HepG2 (cell line): ENCODE measurements at regions not wholly inside any gene's neighbourhood (a gene's known extent, or its start where the extent isn't known, plus 50 kb on each side); places are given as distances from the start of the nearest gene placed in this dataset.

ENCODE experiments used
- BHLHE40 ChIP-seq: IDR thresholded peaks from 2 replicates; pipeline ENCODE4 v1.6.1; 2011; ENCODE audit warnings: low read length, improper control_type of control experiment
- MAFF ChIP-seq: IDR thresholded peaks from 2 replicates; pipeline ENCODE4 v1.6.1; 2011; ENCODE audit warnings: low read depth, low read length, improper control_type of control experiment
- RAD21 ChIP-seq: fragments of 450-650 bp; formaldehyde crosslinking; IDR thresholded peaks from 2 replicates; pipeline ENCODE4 v1.5.0; 2020; ENCODE audit warnings: mild to moderate bottlenecking

- no peak for TF ChIP-seq RAD21 (CRISPR knock-in tag)
- no peak for TF ChIP-seq MAFF
- TF ChIP-seq BHLHE40, result no peak
Measured at GRCh38 chr4:136227315-136227714, 1305.0 kb downstream of the PCDH18 start.
